Gastroesophageal sphincter (tissue), 3 donors: ENCODE measurements at regions not wholly inside any gene's neighbourhood (a gene's known extent, or its start where the extent isn't known, plus 50 kb on each side); places are given as distances from the start of the nearest gene placed in this dataset.

Experiments used
- CTCF ChIP-seq, 4 experiments: fragments of 200-600 bp in 2 of 4; fragments of 450-650 bp in 2 of 4; sonication (generic) in 1 of 4; IDR thresholded peaks; one replicate each; pipeline ENCODE4 v1.5.1; 2017 to 2019; ENCODE audit warnings: antibody characterized with exemption in 4 of 4, mild to moderate bottlenecking in 2 of 4, moderate library complexity in 2 of 4
- EP300 ChIP-seq: sonication (generic); formaldehyde crosslinking; IDR thresholded peaks from one replicate; pipeline ENCODE4 v1.6.1; 2017; ENCODE audit warnings: antibody characterized with exemption, mild to moderate bottlenecking
- POLR2A ChIP-seq, 2 donors: fragments of 450-650 bp; IDR thresholded peaks; one replicate each; pipeline ENCODE4 v1.6.1; 2017; ENCODE audit warnings: antibody characterized with exemption in 2 of 2, mild to moderate bottlenecking in 2 of 2, moderate library complexity in 1 of 2
- POLR2AphosphoS5 ChIP-seq: sonication (generic); formaldehyde crosslinking; IDR thresholded peaks from one replicate; pipeline ENCODE4 v1.6.1; 2017; ENCODE audit warnings: antibody characterized with exemption

GRCh38 chr17:21482189-21482865 lies 106.2 kb downstream of the KCNJ12 start:
- no peak for TF ChIP-seq CTCF (IDR thresholded peaks at IDR 0.05)
- TF ChIP-seq POLR2A (IDR thresholded peaks at IDR 0.05), result no peak
- TF ChIP-seq POLR2AphosphoS5, result no peak
- no peak for TF ChIP-seq EP300
